NT2/D1 (cell line): ENCODE measurements at regions not wholly inside any gene's neighbourhood (a gene's known extent, or its start where the extent isn't known, plus 50 kb on each side); places are given as distances from the start of the nearest gene placed in this dataset.

Experiments
- DNase-seq: peaks from one replicate; pipeline ENCODE4 v3.0.0-alpha.2; 2011; ENCODE audit warnings: low read depth, low spot score
- H3K27me3 ChIP-seq: 2 replicates; pipeline ENCODE4 v1.6.0; 2011; ENCODE audit warnings: mild to moderate bottlenecking; ENCODE audit not compliant: insufficient read length, insufficient read depth
- H3K36me3 ChIP-seq: 2 replicates; pipeline ENCODE4 v1.6.1; 2011; ENCODE audit warnings: mild to moderate bottlenecking, low read length, mixed read lengths; ENCODE audit not compliant: insufficient read depth, insufficient read length
- H3K4me1 ChIP-seq: 2 replicates; pipeline ENCODE4 v1.5.1; 2011; ENCODE audit not compliant: insufficient read depth, insufficient read length
- H3K4me3 ChIP-seq: 2 replicates; pipeline ENCODE4 v1.5.1; 2011; ENCODE audit warnings: low read depth; ENCODE audit not compliant: insufficient read length
- H3K9ac ChIP-seq: 2 replicates; pipeline ENCODE4 v1.6.0; 2011; ENCODE audit warnings: low read depth; ENCODE audit not compliant: insufficient read length
- H3K9me3 ChIP-seq: 2 replicates; pipeline ENCODE4 v1.5.1; 2011; ENCODE audit warnings: mild to moderate bottlenecking, low read length; ENCODE audit not compliant: insufficient read depth
- SUZ12 ChIP-seq: IDR thresholded peaks from 2 replicates; pipeline ENCODE4 v1.6.1; 2011; ENCODE audit not compliant: insufficient read length, insufficient read depth; ENCODE audit errors: extremely low read depth
- YY1 ChIP-seq: IDR thresholded peaks from 2 replicates; pipeline ENCODE4 v1.6.1; 2011; ENCODE audit not compliant: insufficient read length, insufficient read depth
- ZNF274 ChIP-seq: IDR thresholded peaks from 2 replicates; pipeline ENCODE4 v1.6.1; 2011; ENCODE audit warnings: mild to moderate bottlenecking, low read depth, low read length

DNA sequence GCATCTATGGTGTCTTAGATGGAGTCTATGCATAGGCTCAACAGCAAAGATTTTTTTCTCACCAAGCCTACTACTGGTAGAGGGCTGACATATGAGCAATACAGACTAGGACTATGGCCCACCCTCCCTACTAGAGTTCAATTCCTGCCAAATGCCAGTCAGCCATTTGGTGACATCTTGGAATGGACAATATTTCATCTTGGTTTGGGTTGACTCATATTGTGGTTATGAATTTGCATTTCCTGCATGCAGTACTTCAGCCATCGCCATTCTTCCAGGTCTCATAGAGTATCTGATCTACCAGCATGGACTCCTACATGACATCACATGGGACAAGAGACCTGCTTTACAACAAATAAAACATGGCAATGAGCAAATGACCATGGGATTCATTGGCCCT is 778.1 kb upstream of the SOX9 start:
- Histone ChIP-seq H3K9me3 (no peaks in the 10 kb centered on the region), H3K4me3 (no peak overlapping the region), H3K36me3 (no peaks in the 10 kb centered on the region), H3K27me3 (no peaks in the 10 kb centered on the region), H3K9ac (no peak overlapping the region), H3K4me1 (no peaks in the 10 kb centered on the region)
- DNase-seq, result no peak
- no peak for TF ChIP-seq SUZ12
- TF ChIP-seq YY1, result no peak
- no peak for TF ChIP-seq ZNF274

DNA sequence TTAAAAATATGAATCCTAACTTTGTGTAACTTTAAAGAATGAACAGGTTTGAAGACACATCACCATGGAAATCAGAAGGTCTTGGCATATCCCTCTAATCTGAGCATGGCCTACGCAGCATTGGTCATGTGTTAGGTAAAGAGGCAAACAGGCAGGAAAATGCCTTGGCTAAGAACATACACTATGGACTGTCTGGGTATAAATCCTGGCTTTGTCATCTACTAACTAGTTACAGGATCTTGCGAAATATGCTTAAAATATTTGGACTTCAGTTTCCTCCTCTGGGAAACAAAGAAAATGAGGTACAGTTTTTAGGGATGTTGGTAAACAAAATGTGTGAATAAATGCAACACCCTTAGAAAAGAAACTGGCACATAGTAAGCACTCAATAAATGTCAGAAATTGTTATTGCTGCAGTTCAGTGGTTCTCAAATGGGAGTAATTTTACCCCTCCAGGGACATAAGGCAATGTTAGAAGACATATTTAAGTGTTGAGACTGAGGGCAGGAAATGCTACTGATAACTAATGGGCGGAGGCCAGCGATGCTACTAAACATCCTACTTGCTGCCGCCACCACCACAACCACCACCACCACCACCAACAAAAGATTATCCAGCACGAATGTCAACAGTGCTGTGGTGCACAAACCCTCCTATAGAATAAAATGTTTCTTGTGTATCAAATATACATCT is 770.8 kb upstream of the SOX9 start:
- Histone ChIP-seq H3K9me3 (no peaks in the 10 kb centered on the region), H3K4me3 (no peak overlapping the region), H3K36me3 (no peaks in the 10 kb centered on the region), H3K9ac (no peak overlapping the region), H3K27me3 (no peaks in the 10 kb centered on the region), H3K4me1 (no peaks in the 10 kb centered on the region)
- TF ChIP-seq YY1 (no peak), SUZ12 (no peak), ZNF274 (no peak)
- no peak for DNase-seq

DNA sequence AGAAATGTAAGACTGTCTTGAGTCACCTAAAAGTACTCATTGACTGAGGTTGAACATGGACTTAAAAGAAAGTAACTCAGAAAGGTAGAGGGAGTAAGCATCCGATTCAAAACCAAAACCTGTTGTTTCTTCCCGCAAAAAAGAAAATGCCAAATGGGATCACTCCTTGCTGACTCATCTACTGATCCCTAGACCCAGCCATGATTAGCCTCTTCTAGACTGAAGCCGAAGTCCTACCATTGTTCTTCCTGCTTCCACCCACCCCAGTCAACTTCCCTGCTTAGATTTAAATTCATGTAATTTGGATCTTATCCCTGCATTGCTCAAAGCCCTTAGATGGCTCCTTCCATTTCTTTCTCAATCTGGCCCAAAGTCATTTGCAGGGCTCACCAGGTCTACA is 760.5 kb upstream of the SOX9 start:
- Histone ChIP-seq H3K4me3 (no peak overlapping the region), H3K9me3 (peaks cover 10% of the 10 kb centered on the region; the same call in 1 of the 2 replicates), H3K27me3 (no peaks in the 10 kb centered on the region), H3K9ac (no peak overlapping the region), H3K36me3 (no peaks in the 10 kb centered on the region), H3K4me1 (no peaks in the 10 kb centered on the region)
- no peak for DNase-seq
- TF ChIP-seq ZNF274 (no peak), YY1 (no peak), SUZ12 (no peak)

DNA sequence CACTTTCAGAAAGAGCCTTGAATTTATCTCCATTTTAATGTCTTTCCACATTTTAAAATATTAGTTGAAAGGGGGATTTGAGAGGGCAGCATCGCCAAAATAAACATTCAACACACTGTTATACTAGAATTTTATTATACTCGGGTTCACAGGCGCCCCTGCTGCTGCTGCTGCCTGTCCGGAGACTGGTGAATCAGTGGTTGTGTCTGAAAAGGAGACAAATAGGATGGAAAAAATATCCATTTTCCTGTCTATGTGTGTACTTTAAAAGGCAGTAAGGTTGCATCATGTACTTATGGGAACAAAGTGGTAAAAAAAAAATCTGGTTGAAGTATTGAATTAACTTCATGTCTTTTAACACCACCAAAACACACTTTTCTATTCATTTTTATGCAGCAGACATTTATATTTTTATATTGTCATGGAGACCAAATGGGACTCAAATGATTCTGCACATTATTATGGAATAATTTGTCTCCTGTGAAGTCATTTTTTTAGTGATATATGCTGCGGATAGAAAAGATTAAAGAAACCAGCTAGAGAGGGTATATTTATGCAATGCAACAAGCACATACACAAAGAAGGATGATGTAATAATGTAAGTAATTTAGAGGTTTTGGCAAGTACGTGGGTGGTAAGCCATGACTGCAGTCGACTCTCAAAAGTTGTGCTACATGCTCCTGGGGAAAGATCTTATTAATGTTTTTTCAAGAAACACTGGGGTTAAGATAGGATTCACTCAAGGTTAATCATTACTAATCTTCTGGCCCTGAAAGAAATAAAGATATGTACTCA is 759.0 kb upstream of the SOX9 start:
- no peaks in the 10 kb centered on the region for H3K4me1 ChIP-seq
- TF ChIP-seq SUZ12 (no peak), YY1 (no peak), ZNF274 (no peak)
- no peak overlapping the region for H3K4me3 ChIP-seq

DNA sequence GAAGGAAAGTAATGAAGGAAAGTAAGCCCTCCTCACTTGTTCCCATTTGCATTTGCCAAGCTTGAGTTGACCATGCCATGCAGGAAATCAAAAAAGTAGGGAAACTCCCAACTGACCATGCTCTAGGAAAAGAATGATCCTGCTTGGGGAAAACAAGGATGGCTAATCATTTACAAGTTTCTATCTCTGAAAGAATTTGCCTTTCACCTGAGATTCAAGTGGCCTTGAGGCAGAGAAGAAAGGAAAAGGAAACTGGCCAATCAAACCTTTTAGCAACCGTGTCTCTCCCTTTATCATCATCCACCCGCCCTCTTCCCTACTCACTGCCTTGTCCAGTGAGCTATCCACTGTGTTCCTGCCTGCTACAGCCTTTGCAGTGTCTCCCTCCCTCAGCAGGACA is 757.2 kb upstream of the SOX9 start:
- TF ChIP-seq ZNF274 (no peak), YY1 (no peak), SUZ12 (no peak)

More for the DNA sequence above, 759.0 kb upstream of the SOX9 start:
- Histone ChIP-seq H3K36me3 (no peaks in the 10 kb centered on the region), H3K9ac (no peak overlapping the region), H3K9me3 (peaks cover 10% of the 10 kb centered on the region; the same call in 1 of the 2 replicates), H3K27me3 (no peaks in the 10 kb centered on the region)
- DNase-seq, result no peak

DNA sequence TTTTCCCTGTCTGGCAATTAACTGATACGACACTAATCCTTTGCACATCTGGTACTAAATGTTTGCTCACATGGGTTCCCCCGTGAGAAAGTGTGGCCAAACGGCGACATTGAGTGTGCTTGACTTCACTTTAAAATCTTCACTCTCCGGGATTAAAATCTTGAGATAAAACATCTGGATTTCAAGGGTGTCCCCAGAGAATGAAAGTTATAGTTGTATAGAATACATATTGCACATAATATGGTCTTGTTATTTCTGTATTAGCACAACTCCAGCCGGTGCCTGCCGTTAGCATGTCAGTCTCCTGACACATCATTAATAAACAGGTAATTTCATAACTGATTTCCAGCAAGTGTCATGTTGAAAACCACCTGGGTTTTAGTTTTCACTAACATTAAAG is 749.0 kb upstream of the SOX9 start:
- no peak for DNase-seq
- Histone ChIP-seq H3K4me3 (no peak overlapping the region), H3K4me1 (no peaks in the 10 kb centered on the region), H3K9ac (no peak overlapping the region), H3K27me3 (no peaks in the 10 kb centered on the region), H3K9me3 (no peaks in the 10 kb centered on the region), H3K36me3 (no peaks in the 10 kb centered on the region)
- TF ChIP-seq YY1, result no peak

More for the DNA sequence above, 757.2 kb upstream of the SOX9 start:
- Histone ChIP-seq H3K9ac (no peak overlapping the region), H3K4me3 (no peak overlapping the region), H3K36me3 (no peaks in the 10 kb centered on the region), H3K27me3 (no peaks in the 10 kb centered on the region), H3K9me3 (no peaks in the 10 kb centered on the region), H3K4me1 (no peaks in the 10 kb centered on the region)
- no peak for DNase-seq

DNA sequence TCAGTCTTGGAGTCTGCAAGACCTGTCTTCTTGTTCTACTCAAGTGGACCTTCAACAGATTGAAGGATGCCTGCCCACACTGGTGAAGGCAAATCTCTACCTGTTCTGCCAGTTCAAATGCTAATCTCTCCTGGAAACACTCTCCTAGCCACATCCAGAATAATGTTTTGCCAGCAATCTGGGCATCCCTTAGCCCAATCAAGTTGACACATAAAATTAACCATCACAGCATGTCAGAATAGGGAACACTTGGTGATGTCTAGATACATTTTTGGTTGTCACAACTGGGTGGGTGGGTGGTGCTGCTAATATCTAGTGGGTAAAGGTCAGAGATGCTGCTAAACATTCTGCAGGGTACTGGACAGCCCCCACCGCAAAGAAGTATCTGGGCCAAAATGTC is 744.9 kb upstream of the SOX9 start:
- TF ChIP-seq ZNF274, result no peak
- no peak for TF ChIP-seq SUZ12
- TF ChIP-seq YY1, result no peak
- DNase-seq, result no peak
- Histone ChIP-seq H3K9ac (no peak overlapping the region), H3K4me1 (no peaks in the 10 kb centered on the region), H3K36me3 (no peaks in the 10 kb centered on the region), H3K4me3 (no peak overlapping the region), H3K9me3 (no peaks in the 10 kb centered on the region), H3K27me3 (no peaks in the 10 kb centered on the region)
